ENCODE measurements at regions not wholly inside any gene's neighbourhood (a gene's known extent, or its start where the extent isn't known, plus 50 kb on each side); places are given as distances from the start of the nearest gene placed in this dataset.

GRCh38 chr5:144794922-144795321 is 624.2 kb downstream of the KCTD16 start:
- TF ChIP-seq FOXP2 (optimal IDR thresholded peaks at IDR 0.05; ENCODE audit: control extremely low read depth, extremely low read length, insufficient read depth) (no peak), EZH2 (IDR thresholded peaks at IDR 0.05) (no peak), POLR2AphosphoS5 (IDR thresholded peaks at IDR 0.05; ENCODE audit: borderline replicate concordance, low read depth, low read length) (no peak)
- H3K9me3 ChIP-seq (ENCODE audit: low read depth, low read length), result no peaks in the 10 kb centered on the region
- no peak overlapping the region for H3K27ac ChIP-seq
- no peak overlapping the region for H3K9ac ChIP-seq (ENCODE audit: insufficient read length)
- no peak for DNase-seq (ENCODE audit: low read depth, low spot score)
- H3K4me3 ChIP-seq, result no peak overlapping the region
- H3K36me3 ChIP-seq (ENCODE audit: insufficient read depth, low read length), result no peaks in the 10 kb centered on the region

GRCh38 chr5:144788556-144788955 is 617.9 kb downstream of the KCTD16 start:
- H3K36me3 ChIP-seq (ENCODE audit: insufficient read depth, low read length), result no peaks in the 10 kb centered on the region
- H3K27ac ChIP-seq, result no peak overlapping the region
- H3K9ac ChIP-seq (ENCODE audit: insufficient read length), result no peak overlapping the region
- no peaks in the 10 kb centered on the region for H3K9me3 ChIP-seq (ENCODE audit: low read depth, low read length)
- no peak overlapping the region for H3K4me3 ChIP-seq
- no peak for DNase-seq (ENCODE audit: low read depth, low spot score)
- TF ChIP-seq FOXP2 (optimal IDR thresholded peaks at IDR 0.05; ENCODE audit: control extremely low read depth, extremely low read length, insufficient read depth) (no peak), POLR2AphosphoS5 (IDR thresholded peaks at IDR 0.05; ENCODE audit: borderline replicate concordance, low read depth, low read length) (no peak), EZH2 (IDR thresholded peaks at IDR 0.05) (no peak)

- no peaks in the 10 kb centered on the region for H3K9me3 ChIP-seq (ENCODE audit: low read depth, low read length)
- H3K9ac ChIP-seq (ENCODE audit: insufficient read length), result no peak overlapping the region
- H3K4me3 ChIP-seq, result no peak overlapping the region
- no peaks in the 10 kb centered on the region for H3K36me3 ChIP-seq (ENCODE audit: insufficient read depth, low read length)
- DNase-seq (ENCODE audit: low read depth, low spot score), result no peak
- H3K27ac ChIP-seq, result no peak overlapping the region
- TF ChIP-seq POLR2AphosphoS5 (IDR thresholded peaks at IDR 0.05; ENCODE audit: borderline replicate concordance, low read depth, low read length) (no peak), EZH2 (IDR thresholded peaks at IDR 0.05) (no peak), FOXP2 (optimal IDR thresholded peaks at IDR 0.05; ENCODE audit: control extremely low read depth, extremely low read length, insufficient read depth) (no peak)
Measured at GRCh38 chr5:144788046-144788445, 617.4 kb downstream of the KCTD16 start.

- H3K9me3 ChIP-seq (ENCODE audit: low read depth, low read length), result no peaks in the 10 kb centered on the region
- TF ChIP-seq FOXP2 (optimal IDR thresholded peaks at IDR 0.05; ENCODE audit: control extremely low read depth, extremely low read length, insufficient read depth) (no peak), EZH2 (IDR thresholded peaks at IDR 0.05) (no peak), POLR2AphosphoS5 (IDR thresholded peaks at IDR 0.05; ENCODE audit: borderline replicate concordance, low read depth, low read length) (no peak)
- no peaks in the 10 kb centered on the region for H3K36me3 ChIP-seq (ENCODE audit: insufficient read depth, low read length)
- H3K4me3 ChIP-seq, result no peak overlapping the region
- H3K9ac ChIP-seq (ENCODE audit: insufficient read length), result no peak overlapping the region
- H3K27ac ChIP-seq, result no peak overlapping the region
- no peak for DNase-seq (ENCODE audit: low read depth, low spot score)
Measured at GRCh38 chr5:144779368-144779767, 608.7 kb downstream of the KCTD16 start.

- Histone ChIP-seq H3K4me3 (no peak overlapping the region), H3K27ac (no peak overlapping the region), H3K36me3 (ENCODE audit: insufficient read depth, low read length) (no peaks in the 10 kb centered on the region), H3K9me3 (ENCODE audit: low read depth, low read length) (no peaks in the 10 kb centered on the region), H3K9ac (ENCODE audit: insufficient read length) (no peak overlapping the region)
- TF ChIP-seq POLR2AphosphoS5 (IDR thresholded peaks at IDR 0.05; ENCODE audit: borderline replicate concordance, low read depth, low read length) (no peak), EZH2 (IDR thresholded peaks at IDR 0.05) (no peak), FOXP2 (optimal IDR thresholded peaks at IDR 0.05; ENCODE audit: control extremely low read depth, extremely low read length, insufficient read depth) (no peak)
- no peak for DNase-seq (ENCODE audit: low read depth, low spot score)
Measured at GRCh38 chr5:144778561-144778960, 607.9 kb downstream of the KCTD16 start.

- H3K36me3 ChIP-seq (ENCODE audit: insufficient read depth, low read length), result no peaks in the 10 kb centered on the region
- no peak for TF ChIP-seq EZH2 (IDR thresholded peaks at IDR 0.05)
- no peak for TF ChIP-seq POLR2AphosphoS5 (IDR thresholded peaks at IDR 0.05; ENCODE audit: borderline replicate concordance, low read depth, low read length)
- TF ChIP-seq FOXP2 (optimal IDR thresholded peaks at IDR 0.05; ENCODE audit: control extremely low read depth, extremely low read length, insufficient read depth), result no peak
- no peak for DNase-seq (ENCODE audit: low read depth, low spot score)
- no peak overlapping the region for H3K4me3 ChIP-seq
- H3K9me3 ChIP-seq (ENCODE audit: low read depth, low read length), result no peaks in the 10 kb centered on the region
- H3K9ac ChIP-seq (ENCODE audit: insufficient read length), result no peak overlapping the region
- H3K27ac ChIP-seq, result no peak overlapping the region
Measured at GRCh38 chr5:144774197-144774596, 603.5 kb downstream of the KCTD16 start.

GRCh38 chr5:144773628-144774027 is 603.0 kb downstream of the KCTD16 start:
- H3K9ac ChIP-seq (ENCODE audit: insufficient read length), result no peak overlapping the region

GRCh38 chr5:144771802-144772201 is 601.1 kb downstream of the KCTD16 start:
- TF ChIP-seq FOXP2 (optimal IDR thresholded peaks at IDR 0.05; ENCODE audit: control extremely low read depth, extremely low read length, insufficient read depth) (no peak), EZH2 (IDR thresholded peaks at IDR 0.05) (no peak), POLR2AphosphoS5 (IDR thresholded peaks at IDR 0.05; ENCODE audit: borderline replicate concordance, low read depth, low read length) (no peak)
- H3K9ac ChIP-seq (ENCODE audit: insufficient read length), result no peak overlapping the region
- H3K4me3 ChIP-seq, result no peak overlapping the region
- H3K36me3 ChIP-seq (ENCODE audit: insufficient read depth, low read length), result no peaks in the 10 kb centered on the region
- H3K27ac ChIP-seq, result no peak overlapping the region
- no peaks in the 10 kb centered on the region for H3K9me3 ChIP-seq (ENCODE audit: low read depth, low read length)
- no peak for DNase-seq (ENCODE audit: low read depth, low spot score)

More at GRCh38 chr5:144773628-144774027, 603.0 kb downstream of the KCTD16 start:
- H3K9me3 ChIP-seq (ENCODE audit: low read depth, low read length), result no peaks in the 10 kb centered on the region
- TF ChIP-seq FOXP2 (optimal IDR thresholded peaks at IDR 0.05; ENCODE audit: control extremely low read depth, extremely low read length, insufficient read depth) (no peak), POLR2AphosphoS5 (IDR thresholded peaks at IDR 0.05; ENCODE audit: borderline replicate concordance, low read depth, low read length) (no peak), EZH2 (IDR thresholded peaks at IDR 0.05) (no peak)
- no peaks in the 10 kb centered on the region for H3K36me3 ChIP-seq (ENCODE audit: insufficient read depth, low read length)
- no peak overlapping the region for H3K4me3 ChIP-seq
- H3K27ac ChIP-seq, result no peak overlapping the region
- no peak for DNase-seq (ENCODE audit: low read depth, low spot score)

- Histone ChIP-seq H3K9me3 (ENCODE audit: low read depth, low read length) (no peaks in the 10 kb centered on the region), H3K9ac (ENCODE audit: insufficient read length) (no peak overlapping the region), H3K27ac (no peak overlapping the region), H3K36me3 (ENCODE audit: insufficient read depth, low read length) (no peaks in the 10 kb centered on the region), H3K4me3 (no peak overlapping the region)
- no peak for DNase-seq (ENCODE audit: low read depth, low spot score)
- TF ChIP-seq FOXP2 (optimal IDR thresholded peaks at IDR 0.05; ENCODE audit: control extremely low read depth, extremely low read length, insufficient read depth), result no peak
- no peak for TF ChIP-seq EZH2 (IDR thresholded peaks at IDR 0.05)
- no peak for TF ChIP-seq POLR2AphosphoS5 (IDR thresholded peaks at IDR 0.05; ENCODE audit: borderline replicate concordance, low read depth, low read length)
Measured at GRCh38 chr5:144742361-144742760, 571.7 kb downstream of the KCTD16 start.

Measured in SK-N-MC (cell line).